Sigmoid colon (tissue), 4 donors: ENCODE measurements at regions not wholly inside any gene's neighbourhood (a gene's known extent, or its start where the extent isn't known, plus 50 kb on each side); places are given as distances from the start of the nearest gene placed in this dataset.

Experiments
- CTCF ChIP-seq, 4 experiments: fragments of 450-650 bp in 3 of 4; fragments of 200-600 bp in 1 of 4; IDR thresholded peaks; one replicate each; pipeline ENCODE4 v1.5.1; 2016 to 2019; ENCODE audit warnings: antibody characterized with exemption in 4 of 4, mild to moderate bottlenecking in 3 of 4, moderate library complexity in 2 of 4
- EP300 ChIP-seq, 4 donors: sonication (generic); formaldehyde crosslinking; IDR thresholded peaks; one replicate each; pipeline ENCODE4 v1.6.1; 2017; ENCODE audit warnings: antibody characterized with exemption in 4 of 4
- POLR2A ChIP-seq, 2 donors: fragments of 450-650 bp; IDR thresholded peaks; one replicate each; pipeline ENCODE4 v1.6.1; 2016; ENCODE audit warnings: antibody characterized with exemption in 2 of 2, mild to moderate bottlenecking in 2 of 2, moderate library complexity in 2 of 2
- POLR2AphosphoS5 ChIP-seq, 4 donors: sonication (generic); formaldehyde crosslinking; IDR thresholded peaks; one replicate each; pipeline ENCODE4 v1.6.1; 2017; ENCODE audit warnings: antibody characterized with exemption in 4 of 4

- TF ChIP-seq POLR2AphosphoS5 (IDR thresholded peaks at IDR 0.05) (no peak), POLR2A (IDR thresholded peaks at IDR 0.05) (no peak), CTCF (IDR thresholded peaks at IDR 0.05) (no peak), EP300 (IDR thresholded peaks at IDR 0.05) (no peak)
Observed at GRCh38 chr4:187493661-187494060, 501.9 kb upstream of the ZFP42 start.
